HG02981 (cell line): ENCODE measurements at regions not wholly inside any gene's neighbourhood (a gene's known extent, or its start where the extent isn't known, plus 50 kb on each side); places are given as distances from the start of the nearest gene placed in this dataset.
"Not testable (repeated sequence)": the region's sequence is repeated elsewhere in the genome, so short reads cannot be mapped to it uniquely, and the experiment has no call there.

Experiments
- ATAC-seq: cut with Tn5 transposase; IDR thresholded peaks from one replicate; pipeline ENCODE4 v1.9.1; 2021; ENCODE audit warnings: mild to moderate bottlenecking, moderate library complexity; ENCODE audit not compliant: unreplicated experiment

DNA sequence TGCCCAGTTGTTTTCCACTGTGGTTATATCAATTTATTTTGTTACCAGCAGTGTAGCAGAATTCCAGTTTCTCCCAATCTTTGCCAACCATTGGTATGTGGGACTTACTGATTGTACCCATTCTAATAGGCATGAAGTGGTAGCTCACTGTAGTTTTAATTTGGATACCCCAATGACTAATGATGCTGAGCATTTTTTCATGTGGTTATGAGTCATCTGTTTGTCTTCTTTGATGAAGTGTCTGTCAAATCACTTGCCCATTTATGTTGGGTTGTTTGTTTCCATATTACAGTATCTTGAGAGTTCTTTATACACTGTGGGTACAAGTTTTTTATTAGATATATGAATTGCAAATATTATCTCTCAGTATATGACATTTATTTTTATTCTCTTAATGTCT is 644.3 kb downstream of the NR2F2 start:
- ATAC-seq, result no peak

DNA sequence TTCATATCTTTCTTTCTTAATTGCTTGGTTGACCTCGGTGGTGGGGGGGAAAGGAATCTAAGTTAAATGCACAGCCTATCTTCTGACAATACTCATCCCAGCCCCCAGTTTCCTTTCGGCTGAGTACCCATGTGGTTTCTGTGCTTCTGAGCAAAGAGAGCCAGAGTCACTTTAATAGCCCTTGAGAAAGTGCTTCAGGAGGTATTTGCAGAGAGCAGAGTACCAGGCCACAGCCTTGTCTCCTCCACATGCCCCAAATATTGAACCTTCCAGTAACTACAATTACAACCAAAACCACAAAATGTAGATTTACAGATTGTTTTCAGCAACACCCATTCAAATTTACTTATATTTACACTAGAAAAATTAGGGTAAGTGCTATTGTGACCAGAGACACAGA is 647.4 kb downstream of the NR2F2 start:
- no peak for ATAC-seq

DNA sequence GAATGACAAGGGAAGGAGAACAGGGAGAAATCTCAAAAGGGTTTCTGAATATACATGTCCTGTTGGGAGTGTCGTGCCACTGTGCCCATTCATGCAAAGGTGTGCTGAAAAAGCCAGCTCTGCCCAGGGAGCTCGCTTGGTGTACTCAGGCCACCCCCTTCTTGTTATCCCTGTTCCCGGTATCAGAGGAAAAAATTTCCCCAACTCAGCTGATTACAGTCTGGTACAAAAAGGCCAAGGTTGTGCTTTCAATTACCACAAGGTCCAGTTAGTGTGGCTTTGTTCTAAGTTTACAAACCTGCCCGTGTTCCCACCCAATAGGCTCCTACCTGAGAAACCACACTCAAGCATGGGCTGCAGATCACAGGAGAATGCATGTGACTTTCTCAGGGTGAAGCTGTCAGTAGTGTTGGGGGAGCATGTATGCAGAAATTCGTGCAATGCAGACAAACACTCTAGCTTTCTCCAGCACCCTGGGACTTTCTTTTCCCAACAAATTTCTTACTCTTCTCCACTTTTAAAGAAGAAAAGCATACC is 648.5 kb downstream of the NR2F2 start:
- ATAC-seq, result no peak

DNA sequence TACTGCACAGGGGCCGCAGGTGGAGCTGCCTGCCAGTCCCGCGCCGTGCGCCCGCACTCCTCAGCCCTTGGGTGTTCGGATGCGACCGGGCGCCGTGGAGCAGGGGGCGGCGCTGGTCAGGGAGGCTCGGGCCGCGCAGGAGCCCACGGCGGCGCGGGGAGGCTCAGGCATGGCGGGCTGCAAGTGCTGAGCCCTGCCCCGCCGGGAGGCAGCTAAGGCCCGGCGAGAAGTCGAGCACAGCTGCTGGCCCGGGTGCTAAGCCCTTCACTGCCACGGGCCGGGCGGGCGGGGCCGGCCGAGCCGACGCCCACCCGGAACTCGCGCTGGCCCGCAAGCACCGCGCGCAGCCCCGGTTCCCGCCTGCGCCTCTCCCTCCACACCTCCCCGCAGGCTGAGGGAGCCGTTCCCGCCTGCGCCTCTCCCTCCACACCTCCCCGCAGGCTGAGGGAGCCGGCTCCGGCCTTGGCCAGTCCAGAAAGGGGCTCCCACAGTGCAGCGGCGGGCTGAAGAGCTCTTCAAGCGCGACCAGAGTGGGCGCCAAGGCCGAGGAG is 653.7 kb downstream of the NR2F2 start:
- not testable (repeated sequence) for ATAC-seq

DNA sequence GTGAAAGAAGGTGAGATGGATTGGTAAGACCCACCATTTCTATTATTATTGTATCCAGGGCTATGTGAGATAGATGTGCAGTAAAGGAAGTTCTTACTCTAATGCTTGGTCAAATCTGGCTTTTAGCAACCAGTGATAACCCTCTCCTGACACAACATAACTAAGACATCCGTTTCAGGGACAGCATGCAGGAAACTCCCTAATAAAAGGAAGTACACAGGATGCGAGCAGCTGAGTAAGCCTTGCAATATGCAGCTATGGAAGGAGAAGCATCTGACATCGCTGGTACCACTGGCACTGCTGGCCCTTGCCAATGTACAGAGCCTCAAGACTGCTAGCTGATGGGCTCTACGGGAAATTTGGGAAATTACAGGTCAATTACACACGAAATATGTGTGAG is 662.3 kb downstream of the NR2F2 start:
- no peak for ATAC-seq

DNA sequence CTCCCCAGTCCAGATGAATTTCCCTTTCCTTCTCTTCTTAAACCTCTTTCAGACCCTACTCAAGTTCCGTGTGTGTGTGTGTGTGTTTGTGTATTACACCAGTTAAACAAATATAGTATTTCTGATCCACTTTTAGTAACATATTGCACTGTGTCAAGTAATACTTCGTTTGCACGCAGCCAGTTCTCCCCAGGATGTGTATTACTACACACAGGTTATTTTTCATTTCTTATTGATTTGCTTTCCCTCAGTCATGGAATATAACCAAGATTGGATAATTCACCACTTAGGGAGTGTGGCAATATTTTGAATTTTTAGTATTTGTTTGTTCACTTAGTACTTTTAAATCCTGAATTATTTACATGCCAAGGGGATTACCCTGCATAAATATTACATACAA is 667.0 kb downstream of the NR2F2 start:
- ATAC-seq, result no peak

DNA sequence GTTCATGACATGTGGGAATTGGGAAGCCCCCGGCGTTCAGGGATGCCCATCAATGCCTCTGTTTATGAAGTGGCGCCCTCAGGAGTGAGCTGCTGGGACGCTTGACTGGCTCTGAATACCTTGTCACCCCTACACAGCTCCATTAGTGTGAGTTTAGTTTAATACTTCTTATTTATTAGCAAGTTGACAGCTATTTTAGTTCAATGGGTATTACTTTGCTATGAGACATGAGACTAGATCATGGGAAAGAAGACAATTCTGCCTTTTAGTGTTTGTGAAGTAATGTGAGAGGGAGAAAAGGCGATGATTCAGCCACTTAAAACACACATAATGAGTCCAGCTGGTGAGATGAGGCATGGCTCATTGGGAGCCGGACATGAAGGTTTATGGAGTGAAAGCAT is 678.5 kb downstream of the NR2F2 start:
- no peak for ATAC-seq

DNA sequence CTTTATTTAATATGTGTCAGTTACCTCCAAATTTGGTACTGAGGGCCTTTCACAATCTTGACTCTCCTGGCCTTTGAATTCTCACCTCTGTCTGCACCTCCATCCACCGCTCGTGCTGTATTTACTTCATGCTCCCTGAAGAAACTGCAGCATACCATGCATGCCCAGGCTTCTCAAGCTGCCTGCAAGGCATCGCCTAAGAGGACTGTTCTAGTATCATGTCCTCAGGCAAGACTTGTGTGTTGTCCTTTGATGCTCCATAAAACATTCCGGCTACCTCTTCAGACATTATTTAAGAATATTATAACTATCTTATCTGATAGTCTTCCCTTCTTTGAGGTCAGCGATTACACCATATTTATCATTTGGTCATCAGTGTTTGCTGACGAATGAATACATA is 682.5 kb downstream of the NR2F2 start:
- no peak for ATAC-seq

DNA sequence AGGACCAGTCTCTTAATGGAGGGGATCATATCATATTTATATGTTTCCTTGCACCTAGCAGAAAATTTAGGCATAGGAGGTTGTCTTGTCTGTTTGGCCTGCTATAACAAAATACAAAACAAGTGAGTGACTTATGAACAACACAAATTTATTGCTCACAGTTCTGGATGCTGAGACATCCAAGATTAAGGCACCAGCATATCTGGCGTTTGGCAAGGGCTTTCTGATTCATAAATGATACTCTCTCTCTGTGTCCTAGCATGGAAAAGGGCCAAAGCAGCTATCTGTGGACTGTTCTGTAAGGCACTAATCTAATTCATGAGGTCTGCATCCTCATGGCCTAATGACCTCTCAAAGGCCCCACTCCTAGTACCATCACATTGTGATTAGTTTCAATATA is 683.0 kb downstream of the NR2F2 start:
- ATAC-seq, result no peak

DNA sequence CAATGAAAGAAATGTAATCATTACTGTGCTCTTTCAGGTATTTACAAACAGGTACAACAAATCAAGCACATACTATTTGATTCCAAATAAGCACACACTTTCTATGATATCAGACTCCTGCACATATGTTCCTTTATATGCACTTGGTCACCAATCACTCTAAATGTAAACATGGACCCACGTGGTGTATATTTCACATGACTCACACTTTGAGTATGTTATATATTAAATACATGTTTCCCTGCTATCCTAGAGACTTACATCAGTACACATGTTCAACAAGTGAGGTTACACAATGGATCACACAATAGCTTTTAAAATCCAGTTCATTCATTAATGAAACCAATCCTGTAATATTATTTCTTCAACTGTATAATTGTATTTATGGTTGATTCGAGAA is 683.5 kb downstream of the NR2F2 start:
- no peak for ATAC-seq

DNA sequence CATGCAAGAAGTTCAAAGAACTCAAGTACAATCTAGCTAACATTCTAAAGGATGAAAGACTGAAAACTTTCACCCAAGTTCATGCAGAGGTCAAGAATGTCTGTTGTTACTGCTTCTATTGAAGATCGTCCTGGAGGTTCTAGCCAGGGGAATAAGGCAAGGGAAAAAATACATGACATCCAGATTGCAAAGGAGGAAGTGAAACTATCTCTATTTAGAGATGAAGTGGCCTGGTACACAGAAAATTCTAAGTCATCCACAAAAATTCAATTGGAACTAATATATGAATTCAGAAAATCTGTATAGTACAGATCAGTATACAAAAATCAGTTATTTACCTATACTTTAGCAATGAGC is 693.0 kb downstream of the NR2F2 start:
- no peak for ATAC-seq

DNA sequence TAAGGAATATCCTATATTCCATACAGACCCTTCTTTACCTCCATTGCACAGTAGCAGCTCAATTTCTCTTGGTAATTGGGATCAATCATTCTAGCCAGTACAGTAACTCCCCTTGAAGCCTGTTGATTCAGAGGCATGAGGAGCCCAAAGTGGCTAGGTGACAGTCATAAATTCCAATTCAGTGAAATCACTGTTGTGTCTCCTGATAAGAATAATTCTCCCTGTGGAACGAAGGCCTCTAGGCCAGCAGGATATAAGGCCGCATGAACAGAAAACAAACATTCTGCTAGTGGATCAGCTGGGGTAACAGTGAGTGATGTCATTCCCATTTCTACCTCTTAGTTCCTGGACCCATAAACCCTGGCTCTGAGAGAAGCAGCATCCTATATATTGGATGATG is 696.3 kb downstream of the NR2F2 start:
- no peak for ATAC-seq

DNA sequence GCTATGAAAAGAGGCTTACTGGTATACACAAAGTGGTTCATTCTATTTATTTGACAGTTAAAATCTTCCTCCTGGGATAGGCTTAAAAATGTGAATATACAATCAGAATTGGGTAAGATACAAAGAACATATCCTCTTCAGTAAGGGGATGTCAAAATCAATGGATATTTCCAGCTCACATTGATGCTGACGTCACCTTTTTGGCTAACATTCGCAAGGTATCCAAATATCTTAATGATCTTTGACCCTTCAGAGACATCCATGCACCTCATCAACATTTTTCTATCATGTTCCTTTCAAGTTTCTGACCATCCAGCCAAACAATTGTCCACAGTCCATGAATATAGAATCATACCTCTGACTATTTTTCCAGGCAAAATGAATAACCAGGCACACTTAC is 697.3 kb downstream of the NR2F2 start:
- no peak for ATAC-seq

DNA sequence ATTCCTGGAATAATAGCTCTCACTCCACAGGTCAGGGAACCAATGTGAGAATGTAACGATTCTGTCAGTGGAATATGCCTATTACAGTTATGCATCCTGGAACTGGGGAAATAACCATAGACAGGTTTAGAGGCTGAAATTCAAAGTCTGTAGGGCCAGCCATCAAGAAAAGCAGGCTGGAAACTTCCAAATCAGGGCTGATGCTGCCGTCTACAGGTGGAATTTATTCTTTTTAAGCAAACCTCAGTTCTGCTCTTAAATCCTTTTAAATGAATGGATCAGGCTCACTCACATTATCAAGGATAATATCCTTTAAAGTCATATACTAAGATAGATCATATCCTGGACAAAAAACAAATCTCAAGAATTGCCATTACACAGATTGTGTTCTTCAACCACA is 699.8 kb downstream of the NR2F2 start:
- ATAC-seq, result no peak

DNA sequence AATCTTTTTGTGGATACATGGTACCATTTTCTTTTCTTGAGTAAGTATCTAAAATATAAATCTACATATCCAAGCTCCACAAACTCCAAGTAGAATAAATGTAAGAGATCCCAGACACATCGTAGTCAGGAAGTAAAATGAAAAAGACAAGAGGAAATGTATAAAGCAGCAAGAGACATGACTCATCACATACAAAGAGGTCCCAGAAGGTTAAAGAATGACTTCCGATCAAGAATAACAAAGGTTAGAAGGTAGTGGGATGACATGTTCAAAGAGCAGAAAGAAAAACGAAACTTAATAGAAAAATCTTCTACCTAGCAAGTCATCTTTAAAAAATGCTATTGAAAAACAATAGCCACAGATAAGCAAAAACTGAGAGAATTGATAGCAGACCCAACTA is 705.8 kb downstream of the NR2F2 start:
- ATAC-seq, result no peak

DNA sequence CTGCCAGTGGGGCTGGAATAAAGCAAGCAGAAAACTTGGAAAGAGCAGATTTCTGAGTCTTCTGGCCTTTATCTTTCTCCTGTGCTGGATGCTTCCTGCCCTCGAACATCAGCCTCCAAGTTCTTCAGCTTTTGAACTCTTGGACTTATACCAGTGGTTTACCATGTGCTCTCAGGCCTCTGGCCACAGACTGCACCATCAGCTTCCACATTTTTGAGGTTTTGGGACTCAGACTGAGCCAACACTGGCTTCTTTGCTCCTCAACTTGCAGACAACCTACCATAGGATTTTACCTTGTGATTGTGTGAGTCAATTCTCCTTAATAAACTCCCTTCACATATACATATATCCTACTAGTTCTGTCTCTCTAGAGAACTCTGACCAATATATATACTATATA is 706.6 kb downstream of the NR2F2 start:
- no peak for ATAC-seq

DNA sequence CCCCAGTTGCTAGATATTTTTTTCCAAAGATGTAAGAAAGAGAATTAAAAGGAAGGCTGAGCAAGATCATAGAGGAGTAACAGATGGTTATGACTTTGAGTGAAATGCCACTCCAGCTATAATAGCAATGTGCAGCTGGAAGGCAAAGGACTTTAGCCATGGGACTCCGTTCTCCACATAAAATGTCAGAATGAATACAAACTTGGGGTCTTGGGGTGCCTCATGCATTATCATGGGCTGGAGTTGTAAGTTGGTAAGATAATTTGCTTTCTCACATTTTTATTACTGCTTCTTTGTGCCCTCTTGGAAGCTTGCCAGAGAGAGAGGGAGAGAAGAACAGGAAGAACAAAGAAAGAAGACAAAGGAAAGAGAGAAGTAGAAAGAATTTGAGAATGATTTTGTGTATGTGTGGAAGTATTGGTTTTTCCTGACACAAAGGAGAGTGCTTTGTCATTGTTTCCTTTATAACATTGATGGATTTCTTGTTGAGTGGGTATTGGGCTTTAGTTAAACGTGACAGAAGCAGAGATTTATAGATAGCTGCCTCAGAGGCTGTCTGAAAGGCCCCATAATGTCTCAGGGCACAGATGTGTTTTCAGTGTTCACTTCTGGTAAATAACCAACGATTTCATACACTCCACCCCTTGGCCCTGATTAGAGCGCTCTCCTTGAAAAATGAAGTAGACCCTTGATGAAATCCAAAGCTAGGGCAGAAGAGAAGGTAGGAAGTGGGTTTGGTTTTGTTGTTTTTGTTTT is 715.3 kb downstream of the NR2F2 start:
- ATAC-seq, result no peak

DNA sequence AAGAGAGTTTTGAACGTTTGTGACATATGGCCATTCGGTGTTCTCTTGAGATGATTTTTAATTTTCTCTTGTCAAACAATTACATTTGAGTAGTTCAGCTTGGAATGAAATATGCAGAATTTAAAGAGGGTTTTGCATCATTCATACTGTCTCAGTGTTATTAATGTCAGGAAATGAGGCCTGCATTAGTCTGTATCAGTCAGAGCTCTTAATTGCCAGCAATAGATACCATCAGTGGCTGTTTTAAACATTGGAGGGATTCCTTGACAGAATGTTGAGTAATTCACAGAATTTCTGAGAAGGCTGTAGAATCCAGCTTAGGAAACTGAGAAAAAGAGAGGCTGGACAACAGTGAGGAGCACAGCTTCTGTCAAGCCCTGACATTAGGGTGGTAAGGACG is 722.0 kb downstream of the NR2F2 start:
- no peak for ATAC-seq

DNA sequence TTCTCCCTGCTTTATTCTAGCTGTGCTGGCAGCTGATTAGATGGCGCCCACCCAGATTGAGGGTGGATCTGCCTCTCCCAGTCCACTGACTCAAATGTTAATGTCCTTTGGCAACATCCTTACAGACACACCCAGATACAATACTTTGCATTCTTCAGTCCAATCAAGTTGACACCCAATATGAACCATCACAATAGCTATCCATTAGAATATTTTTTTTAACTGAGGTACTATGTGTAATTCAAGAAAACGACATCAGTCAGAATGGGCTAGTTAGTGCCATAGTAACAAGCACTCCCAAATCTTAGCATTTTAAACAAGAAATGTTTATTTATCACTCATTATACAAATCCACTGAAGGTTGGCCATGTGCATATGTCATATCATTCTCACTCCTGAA is 723.1 kb downstream of the NR2F2 start:
- no peak for ATAC-seq

DNA sequence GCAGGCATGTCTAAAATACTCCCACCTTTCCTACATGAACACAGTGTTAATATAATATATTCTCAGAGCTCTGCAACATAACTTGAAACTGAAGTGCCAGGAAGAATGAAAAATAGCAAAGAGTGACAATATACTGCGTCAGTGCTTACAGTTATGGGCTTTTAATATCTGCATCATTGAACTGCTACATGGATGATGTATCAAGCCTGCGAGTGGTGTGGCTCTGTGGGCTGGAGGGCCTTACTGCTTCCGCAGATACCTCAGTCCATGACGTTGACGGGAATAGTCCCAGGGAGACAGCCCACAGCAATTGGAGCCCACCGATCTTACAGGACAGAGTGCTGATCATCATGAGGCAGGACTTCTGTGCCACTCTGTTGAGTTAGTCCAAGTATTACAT is 727.0 kb downstream of the NR2F2 start:
- no peak for ATAC-seq

DNA sequence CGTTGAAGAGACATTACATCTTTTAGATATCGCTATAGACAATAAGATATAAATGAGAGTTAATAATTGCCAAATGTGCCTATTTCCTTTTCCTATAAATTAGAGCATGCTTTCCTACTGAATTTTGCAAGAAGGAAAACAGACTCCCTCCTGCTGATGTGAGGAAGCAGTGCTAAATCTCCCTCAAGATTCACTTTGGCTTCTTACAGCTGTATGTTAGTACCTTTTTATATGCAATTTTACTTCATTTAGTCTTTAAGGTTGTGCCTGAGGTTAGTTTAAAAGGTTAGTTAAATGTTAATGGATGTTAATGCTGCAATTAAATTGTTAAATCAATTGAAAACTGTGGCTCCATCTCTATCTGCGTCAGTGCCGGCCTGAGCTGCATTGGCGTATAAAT is 728.8 kb downstream of the NR2F2 start:
- no peak for ATAC-seq

DNA sequence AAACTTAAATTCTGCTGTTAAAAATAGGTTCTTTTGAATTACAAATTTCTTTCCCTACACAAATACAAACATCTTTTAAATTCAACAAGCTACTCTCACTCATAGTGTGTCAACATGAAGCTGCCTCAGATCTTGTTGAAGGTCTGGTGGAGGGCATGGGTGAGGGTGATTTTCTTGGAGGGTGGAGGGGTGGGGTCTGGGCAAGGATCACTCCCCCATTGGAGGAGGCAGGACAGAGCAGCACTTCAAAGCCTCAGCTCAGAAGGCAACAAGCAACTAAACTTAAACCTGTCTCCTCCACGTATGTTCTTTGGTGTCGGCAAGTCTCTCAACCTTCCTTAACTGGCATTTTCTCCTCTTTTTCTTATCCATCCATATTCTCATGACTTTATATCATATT is 730.9 kb downstream of the NR2F2 start:
- ATAC-seq, result no peak

DNA sequence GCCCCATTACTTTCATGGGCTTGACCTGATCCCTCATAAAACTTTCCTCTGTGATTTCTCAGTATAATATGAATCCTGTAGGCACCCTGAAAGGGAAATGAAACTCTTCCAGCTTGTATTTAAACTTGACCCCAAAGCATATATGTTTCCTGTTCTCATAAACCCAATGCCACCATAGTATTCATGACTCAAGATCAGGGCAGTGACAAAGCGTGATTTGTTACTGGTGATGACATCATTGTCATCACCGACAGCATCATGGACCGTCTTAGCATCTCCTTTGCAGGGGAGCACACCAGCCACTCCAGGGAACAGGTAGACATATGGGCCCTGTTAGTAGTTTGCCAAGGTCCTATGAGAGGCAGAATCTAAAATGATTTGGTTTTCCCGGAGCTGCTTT is 741.2 kb downstream of the NR2F2 start:
- ATAC-seq, result no peak
